ENCODE measurements at regions not wholly inside any gene's neighbourhood (a gene's known extent, or its start where the extent isn't known, plus 50 kb on each side); places are given as distances from the start of the nearest gene placed in this dataset.
"Not testable (repeated sequence)": the region's sequence is repeated elsewhere in the genome, so short reads cannot be mapped to it uniquely, and the experiment has no call there.

- TF ChIP-seq CTCF (conservative IDR thresholded peaks at IDR 0.05; ENCODE audit: low read depth, low read length): no peak
- no peak for DNase-seq (ENCODE audit: low read depth)
- no peak overlapping the region for H3K4me3 ChIP-seq (ENCODE audit: low read length)
These were observed 832.9 kb downstream of the C12orf50 start for GRCh38 chr12:87196321-87196720.

- H3K4me3 ChIP-seq (ENCODE audit: low read length); DNase-seq (ENCODE audit: low read depth): not testable (repeated sequence)
These were observed 834.8 kb downstream of the C12orf50 start for GRCh38 chr12:87194389-87194788.

- no peak for DNase-seq (ENCODE audit: low read depth)
- no peak overlapping the region for H3K4me3 ChIP-seq (ENCODE audit: low read length)
- TF ChIP-seq CTCF (conservative IDR thresholded peaks at IDR 0.05; ENCODE audit: low read depth, low read length): no peak
These were observed 843.8 kb downstream of the C12orf50 start for GRCh38 chr12:87185367-87185766.

- H3K4me3 ChIP-seq (ENCODE audit: low read length): no peak overlapping the region
- DNase-seq (ENCODE audit: low read depth): no peak
- TF ChIP-seq CTCF (conservative IDR thresholded peaks at IDR 0.05; ENCODE audit: low read depth, low read length): no peak
These were observed 846.4 kb downstream of the C12orf50 start for GRCh38 chr12:87182696-87183233.

- no peak overlapping the region for H3K4me3 ChIP-seq (ENCODE audit: low read length)
- no peak for TF ChIP-seq CTCF (conservative IDR thresholded peaks at IDR 0.05; ENCODE audit: low read depth, low read length)
- DNase-seq (ENCODE audit: low read depth): no peak
These were observed 857.8 kb downstream of the C12orf50 start for GRCh38 chr12:87171356-87171755.

GRCh38 chr12:87169010-87169409 lies 860.2 kb downstream of the C12orf50 start:
- no peak for TF ChIP-seq CTCF (conservative IDR thresholded peaks at IDR 0.05; ENCODE audit: low read depth, low read length)
- H3K4me3 ChIP-seq (ENCODE audit: low read length): no peak overlapping the region
- no peak for DNase-seq (ENCODE audit: low read depth)

GRCh38 chr12:87165733-87166375 lies 863.3 kb downstream of the C12orf50 start:
- no peak overlapping the region for H3K4me3 ChIP-seq (ENCODE audit: low read length)
- no peak for DNase-seq (ENCODE audit: low read depth)
- TF ChIP-seq CTCF (conservative IDR thresholded peaks at IDR 0.05; ENCODE audit: low read depth, low read length): no peak

Data from retinal pigment epithelial cell (primary cell).